GM12878 (cell line): ENCODE measurements at regions not wholly inside any gene's neighbourhood (a gene's known extent, or its start where the extent isn't known, plus 50 kb on each side); places are given as distances from the start of the nearest gene placed in this dataset.
A peak's percentile ranks its signal among the peaks of the same experiment; 100 is the strongest.

Experiments
- ATAC-seq: fragments of 200-7000 bp; cut with Tn5 transposase; 3 replicates; pipeline ENCODE4 v1.9.1; 2020; ENCODE audit warnings: mild to moderate bottlenecking, moderate library complexity
- BruUV-seq: library from RNA; stranded (reverse); fragments of 400-500 nt; replicated peaks from 2 replicates; lab custom pipeline; 2021; lab: Mats Ljungman, UMichigan
- CTCF ChIA-PET: fragments of 300-600 bp; sonication (Branson Sonifier 250); formaldehyde crosslinking; extraction: SDS; loops from one replicate; lab custom pipeline; 2021; ENCODE audit warnings: inconsistent platforms; lab: Yijun Ruan, JAX
- POLR2A ChIA-PET: fragments of 350-600 bp; formaldehyde crosslinking; extraction: SDS; loops from one replicate; lab custom pipeline; 2021; ENCODE audit warnings: inconsistent platforms; lab: Charles Lee
- RAD21 ChIA-PET: fragments of 300-600 bp; sonication (Branson Sonifier 250); formaldehyde crosslinking; loops from one replicate; lab custom pipeline; 2023; ENCODE audit warnings: antibody characterized with exemption; ENCODE audit not compliant: unreplicated experiment; lab: Charles Lee
- SMC1A ChIA-PET: fragments of 300-600 bp; sonication (Branson Sonifier 250); formaldehyde crosslinking; loops from one replicate; lab custom pipeline; 2023; ENCODE audit not compliant: unreplicated experiment, uncharacterized antibody; lab: Charles Lee
- DNase-seq: peaks from one replicate; pipeline ENCODE4 v3.0.0-alpha.2; 2011; ENCODE audit warnings: low read depth, low spot score
- FAIRE-seq: peaks from 3 replicates; lab custom pipeline; 2011; peaks lifted over from hg19 to GRCh38; lab: Jason Lieb, UNC
- H2AFZ ChIP-seq: 2 replicates; pipeline ENCODE4 v1.6.0; 2011; ENCODE audit warnings: low read depth, low read length, control low read depth; ENCODE audit not compliant: control insufficient read depth
- H3K27ac ChIP-seq: 2 replicates; pipeline ENCODE4 v1.5.1; 2011; ENCODE audit warnings: control low read depth; ENCODE audit not compliant: control insufficient read depth, insufficient read depth
- H3K27me3 ChIP-seq, 2 experiments: replicated peaks in 1 of 2; 2 replicates each; pipeline versions ENCODE4 v1.6.0 to v1.6.1; 2011; ENCODE audit warnings: low read length in 1 of 2; ENCODE audit not compliant: control insufficient read depth in 2 of 2, insufficient read depth in 2 of 2
- H3K36me3 ChIP-seq, 2 experiments: 2 replicates each; pipeline ENCODE4 v1.5.1; 2011; ENCODE audit warnings: low read length in 1 of 2; ENCODE audit not compliant: control insufficient read depth in 2 of 2, insufficient read depth in 2 of 2
- H3K4me1 ChIP-seq: 2 replicates; pipeline ENCODE4 v1.6.1; 2011; ENCODE audit warnings: mild to moderate bottlenecking, low read length, moderate library complexity, mixed read lengths; ENCODE audit not compliant: control insufficient read depth, insufficient read depth
- H3K4me2 ChIP-seq: 2 replicates; pipeline ENCODE4 v1.6.0; 2011; ENCODE audit warnings: control low read depth; ENCODE audit not compliant: control insufficient read depth, insufficient read depth
- H3K4me3 ChIP-seq: fragments of 200-600 bp; sonication (generic); 2 replicates; pipeline ENCODE4 v1.5.1; 2016
- H3K79me2 ChIP-seq: 2 replicates; pipeline ENCODE4 v1.6.0; 2011; ENCODE audit warnings: low read length; ENCODE audit not compliant: control insufficient read depth, insufficient read depth
- H3K9ac ChIP-seq: 2 replicates; pipeline ENCODE4 v1.8.0; 2011; ENCODE audit warnings: low read length, control low read depth, mixed read lengths; ENCODE audit not compliant: control insufficient read depth, insufficient read depth
- H3K9me3 ChIP-seq: replicated peaks from 3 replicates; pipeline ENCODE4 v1.5.1; 2011; ENCODE audit warnings: mild to moderate bottlenecking, low read length; ENCODE audit not compliant: control insufficient read depth, insufficient read depth
- H4K20me1 ChIP-seq: 2 replicates; pipeline ENCODE4 v1.6.0; 2011; ENCODE audit not compliant: control insufficient read depth, insufficient read depth
- CEBPZ ChIP-seq: fragments of 150-350 bp; IDR thresholded peaks from 2 replicates; pipeline ENCODE4 v1.6.1; 2016; ENCODE audit warnings: low read depth, low read length
- E2F4 ChIP-seq: IDR thresholded peaks from 2 replicates; pipeline ENCODE4 v1.6.1; 2012; ENCODE audit warnings: low read depth, low read length, improper control_type of control experiment
- EZH2 ChIP-seq: IDR thresholded peaks from 2 replicates; pipeline ENCODE4 v1.6.1; 2012; ENCODE audit warnings: low read depth, mild to moderate bottlenecking, control low read depth, inconsistent platforms, low read length, borderline replicate concordance; ENCODE audit not compliant: control insufficient read depth
- HSF1 ChIP-seq: fragments of 150-350 bp; IDR thresholded peaks from 2 replicates; pipeline ENCODE4 v1.6.1; 2014; ENCODE audit warnings: mild to moderate bottlenecking, low read depth, low read length
- IRF4 ChIP-seq: IDR thresholded peaks from 2 replicates; pipeline ENCODE4 v1.6.1; 2011; ENCODE audit warnings: low read depth, low read length
- MAX ChIP-seq: IDR thresholded peaks from 2 replicates; pipeline ENCODE4 v1.6.1; 2012; ENCODE audit warnings: low read depth, low read length, improper control_type of control experiment
- MLLT1 ChIP-seq: fragments of 450-650 bp; IDR thresholded peaks from 2 replicates; pipeline ENCODE4 v1.6.1; 2016; ENCODE audit warnings: mild to moderate bottlenecking
- NBN ChIP-seq: fragments of 450-650 bp; IDR thresholded peaks from 2 replicates; pipeline ENCODE4 v1.6.1; 2016
- NFYB ChIP-seq: IDR thresholded peaks from 2 replicates; pipeline ENCODE4 v1.6.1; 2011; ENCODE audit warnings: low read depth, mild to moderate bottlenecking, low read length, improper control_type of control experiment, moderate library complexity; ENCODE audit not compliant: insufficient read depth
- PAX5 ChIP-seq: IDR thresholded peaks from 2 replicates; pipeline ENCODE4 v1.6.1; 2011; ENCODE audit warnings: low read depth, low read length, borderline replicate concordance
- SPI1 ChIP-seq: IDR thresholded peaks from 2 replicates; pipeline ENCODE4 v1.6.1; 2011; ENCODE audit warnings: low read depth, mild to moderate bottlenecking, low read length, moderate library complexity, borderline replicate concordance; ENCODE audit not compliant: insufficient read depth
- SUPT20H ChIP-seq: IDR thresholded peaks from 2 replicates; pipeline ENCODE4 v1.6.1; 2011; ENCODE audit warnings: low read depth, mild to moderate bottlenecking, low read length, moderate library complexity, borderline replicate concordance; ENCODE audit not compliant: control insufficient read depth
- ZNF207 ChIP-seq: fragments of 450-650 bp; IDR thresholded peaks from 2 replicates; pipeline ENCODE4 v1.6.1; 2014; ENCODE audit warnings: antibody characterized with exemption, mild to moderate bottlenecking, borderline replicate concordance
- ZNF384 ChIP-seq: IDR thresholded peaks from 2 replicates; pipeline ENCODE4 v1.6.1; 2012; ENCODE audit warnings: low read depth, mild to moderate bottlenecking, low read length, improper control_type of control experiment, borderline replicate concordance
- WGBS: methylation state at CpG from one replicate; pipeline ENCODE4 v1.1.6; 2016; ENCODE audit warnings: low lambda C conversion rate; ENCODE audit not compliant: insufficient replicate concordance, insufficient coverage; ENCODE audit errors: missing lambda C conversion rate; 5-methylcytosine and 5-hydroxymethylcytosine counted together
- in situ Hi-C: fragments of 300-500 bp; cut with MboI; formaldehyde crosslinking; loops from 9 replicates; pipeline ENCODE4 v1.14.3; 2018; ENCODE audit warnings: mixed read lengths
- intact Hi-C: fragments of 100-400 bp; cut with micrococcal nuclease; formaldehyde crosslinking; loops from one replicate; pipeline ENCODE4 v1.14.2; 2022; ENCODE audit not compliant: unreplicated experiment

GRCh38 chr1:81414488-81415015 is 386.2 kb upstream of the ADGRL2 start (continued):
- peak; percentile 31; the same call in 1 of the 2 replicates for TF ChIP-seq MLLT1
- TF ChIP-seq, all 136 proteins: peak for 6

GRCh38 chr1:81412954-81413353 is 387.8 kb upstream of the ADGRL2 start:
- ChIA-PET POLR2A (no interaction called here), CTCF (interaction anchor here (0.8 to 2.0 kb wide), 7 partner anchors 10 to 348 kb away, joined by 3 to 7 read pairs (median 3); no protein-coding TSS in a partner anchor)
- TF ChIP-seq SPI1 (no peak), E2F4 (no peak), NBN (no peak), ZNF207 (no peak), EZH2 (no peak), CEBPZ (no peak), SUPT20H (no peak), ZNF384 (no peak), MAX (no peak), HSF1 (no peak), NFYB (no peak), PAX5 (no peak), IRF4 (no peak)

More at GRCh38 chr1:81412954-81413353, 387.8 kb upstream of the ADGRL2 start:
- no peak overlapping the region for H2AFZ ChIP-seq
- FAIRE-seq (no peak), ATAC-seq (no peak), DNase-seq (no peak)
- no peaks in the 10 kb centered on the region for H3K36me3 ChIP-seq
- H3K4me3 ChIP-seq = no peak overlapping the region
- no peaks in the 10 kb centered on the region for H3K9me3 ChIP-seq
- intact Hi-C loops (loop anchor here (10.0 kb wide), 1 partner anchor 392 kb away; the partner anchor contains the start of gene ADGRL2), in situ Hi-C loops (no loop called here)
- H3K27ac ChIP-seq = no peak overlapping the region
- H3K79me2 ChIP-seq = no peaks in the 10 kb centered on the region
- 32% methylated on average over 4 of the region's 4 CpGs for WGBS
- H3K9ac ChIP-seq = no peak overlapping the region
- H3K4me2 ChIP-seq = no peak overlapping the region
- no TSS peak for BruUV-seq
- no peaks in the 10 kb centered on the region; a peak in 1 of 4 replicates for H3K27me3 ChIP-seq
- no peaks in the 10 kb centered on the region for H3K4me1 ChIP-seq
- RAD21 ChIA-PET = interaction anchor here (2.0 kb wide), 1 partner anchor 348 kb away, joined by 8 read pairs; no protein-coding TSS in a partner anchor
- SMC1A ChIA-PET = interaction anchor here (0.6 to 1.6 kb wide), 4 partner anchors 15 to 348 kb away, joined by 3 read pairs; no protein-coding TSS in a partner anchor
- no peaks in the 10 kb centered on the region for H4K20me1 ChIP-seq
